BJ (cell line): ENCODE measurements at regions not wholly inside any gene's neighbourhood (a gene's known extent, or its start where the extent isn't known, plus 50 kb on each side); places are given as distances from the start of the nearest gene placed in this dataset.

Experiments
- CTCF ChIA-PET: fragments of 350-600 bp; formaldehyde crosslinking; extraction: SDS; loops from one replicate; lab custom pipeline; 2021; ENCODE audit warnings: antibody characterized with exemption, inconsistent platforms; lab: Yijun Ruan, JAX
- POLR2A ChIA-PET: fragments of 300-600 bp; sonication (Branson Sonifier 250); formaldehyde crosslinking; extraction: SDS; loops from one replicate; lab custom pipeline; 2021; ENCODE audit warnings: antibody characterized with exemption; lab: Charles Lee
- DNase-seq: peaks from one replicate; pipeline ENCODE4 v3.0.0-alpha.2; 2011; ENCODE audit warnings: low read depth
- H3K27me3 ChIP-seq: 2 replicates; pipeline ENCODE4 v1.6.0; 2011; ENCODE audit warnings: low read length; ENCODE audit not compliant: control insufficient read depth, insufficient read depth
- H3K36me3 ChIP-seq: 2 replicates; pipeline ENCODE4 v1.5.1; 2011; ENCODE audit warnings: low read length; ENCODE audit not compliant: control insufficient read depth, insufficient read depth
- H3K4me3 ChIP-seq: 2 replicates; pipeline ENCODE4 v1.5.1; 2011; ENCODE audit warnings: low read depth, mild to moderate bottlenecking, control low read depth, low read length
- TF ChIP-seq, protein P1 (sequence below): IDR thresholded peaks from 2 replicates; pipeline ENCODE4 v1.5.1; 2011; ENCODE audit warnings: low read depth, mild to moderate bottlenecking, control low read depth, inconsistent platforms, low read length, moderate library complexity; ENCODE audit not compliant: insufficient read depth

- no peak for DNase-seq
- ChIA-PET POLR2A (no interaction called here), CTCF (no interaction called here)
Observed at GRCh38 chr4:179328627-179329026, 1886.4 kb upstream of the AGA start.

DNA sequence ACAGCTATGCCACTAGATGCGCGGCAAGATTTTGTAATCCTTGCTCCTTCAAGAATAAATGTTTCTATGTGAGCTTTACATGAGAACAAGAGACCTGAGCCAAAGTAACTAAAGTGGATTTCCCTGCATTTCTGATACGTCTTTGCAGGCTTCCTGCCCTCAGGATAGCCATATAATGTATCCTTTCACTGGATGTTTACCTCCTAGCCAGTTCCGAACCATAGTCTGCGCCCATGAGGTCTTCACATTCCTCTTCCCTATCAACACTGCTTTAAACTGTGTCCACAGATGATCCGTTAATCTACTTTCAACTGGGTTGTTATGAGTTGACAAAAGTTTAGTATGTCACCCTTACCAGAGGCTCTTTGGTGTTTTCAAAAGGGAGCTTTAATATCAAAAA is 1889.1 kb upstream of the AGA start:
- ChIA-PET POLR2A (no interaction called here), CTCF (no interaction called here)
- Histone ChIP-seq H3K4me3 (no peak overlapping the region), H3K36me3 (no peaks in the 10 kb centered on the region), H3K27me3 (no peaks in the 10 kb centered on the region)
- DNase-seq: no peak
- TF ChIP-seq, protein P1, sequence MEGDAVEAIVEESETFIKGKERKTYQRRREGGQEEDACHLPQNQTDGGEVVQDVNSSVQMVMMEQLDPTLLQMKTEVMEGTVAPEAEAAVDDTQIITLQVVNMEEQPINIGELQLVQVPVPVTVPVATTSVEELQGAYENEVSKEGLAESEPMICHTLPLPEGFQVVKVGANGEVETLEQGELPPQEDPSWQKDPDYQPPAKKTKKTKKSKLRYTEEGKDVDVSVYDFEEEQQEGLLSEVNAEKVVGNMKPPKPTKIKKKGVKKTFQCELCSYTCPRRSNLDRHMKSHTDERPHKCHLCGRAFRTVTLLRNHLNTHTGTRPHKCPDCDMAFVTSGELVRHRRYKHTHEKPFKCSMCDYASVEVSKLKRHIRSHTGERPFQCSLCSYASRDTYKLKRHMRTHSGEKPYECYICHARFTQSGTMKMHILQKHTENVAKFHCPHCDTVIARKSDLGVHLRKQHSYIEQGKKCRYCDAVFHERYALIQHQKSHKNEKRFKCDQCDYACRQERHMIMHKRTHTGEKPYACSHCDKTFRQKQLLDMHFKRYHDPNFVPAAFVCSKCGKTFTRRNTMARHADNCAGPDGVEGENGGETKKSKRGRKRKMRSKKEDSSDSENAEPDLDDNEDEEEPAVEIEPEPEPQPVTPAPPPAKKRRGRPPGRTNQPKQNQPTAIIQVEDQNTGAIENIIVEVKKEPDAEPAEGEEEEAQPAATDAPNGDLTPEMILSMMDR: no peak

More at GRCh38 chr4:179328627-179329026, 1886.4 kb upstream of the AGA start:
- Histone ChIP-seq H3K4me3 (no peak overlapping the region), H3K27me3 (no peaks in the 10 kb centered on the region), H3K36me3 (no peaks in the 10 kb centered on the region)
- TF ChIP-seq, protein P1: no peak

DNA sequence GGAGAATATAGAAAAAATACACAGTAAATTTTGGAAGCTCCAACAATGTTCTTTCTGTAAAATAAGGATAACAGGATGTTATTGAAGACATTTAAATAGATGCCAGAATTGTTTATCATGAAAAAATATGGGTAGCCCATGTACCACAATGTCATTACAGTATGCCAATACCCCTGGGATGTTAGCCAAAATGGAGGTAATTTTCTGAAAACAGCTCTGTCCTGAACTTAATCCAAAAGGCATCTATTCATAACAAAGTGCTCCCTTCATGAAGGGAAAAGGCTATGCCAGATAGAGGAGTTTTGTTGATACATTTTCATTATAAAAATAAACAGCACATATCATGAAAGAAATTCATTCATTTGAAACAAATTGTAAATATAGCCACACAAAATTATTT is 1902.6 kb upstream of the AGA start:
- no peak for DNase-seq
- ChIA-PET CTCF (no interaction called here), POLR2A (no interaction called here)
- H3K4me3 ChIP-seq: no peak overlapping the region
- H3K36me3 ChIP-seq: no peaks in the 10 kb centered on the region
- TF ChIP-seq, protein P1: no peak
- no peaks in the 10 kb centered on the region for H3K27me3 ChIP-seq

DNA sequence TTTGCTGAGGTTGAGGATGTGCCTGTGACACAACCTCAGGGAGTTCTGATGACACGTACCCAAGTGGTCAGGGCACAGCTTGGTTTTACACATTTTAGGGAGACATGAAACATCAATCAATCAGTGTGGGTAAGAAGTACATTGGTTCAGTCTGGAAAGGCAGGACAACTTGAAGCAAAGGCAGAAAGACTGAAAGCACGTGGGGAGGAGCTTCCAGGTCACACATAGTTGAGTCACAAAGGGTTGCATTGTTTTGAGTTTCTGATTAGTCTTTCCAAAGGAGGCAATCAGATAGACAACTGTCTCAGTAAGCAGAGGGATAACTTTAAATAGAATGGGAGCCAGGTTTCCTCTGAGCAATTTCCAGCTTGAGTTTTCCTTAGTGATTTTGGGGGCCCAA is 1910.0 kb upstream of the AGA start:
- CTCF ChIA-PET: no interaction called here
- POLR2A ChIA-PET: no interaction called here
- H3K27me3 ChIP-seq: no peaks in the 10 kb centered on the region
- no peak for DNase-seq
- H3K36me3 ChIP-seq: no peaks in the 10 kb centered on the region
- TF ChIP-seq, protein P1: no peak
- H3K4me3 ChIP-seq: no peak overlapping the region

GRCh38 chr4:179353786-179354185 is 1911.5 kb upstream of the AGA start:
- ChIA-PET CTCF (no interaction called here), POLR2A (no interaction called here)
- Histone ChIP-seq H3K27me3 (no peaks in the 10 kb centered on the region), H3K4me3 (no peak overlapping the region), H3K36me3 (no peaks in the 10 kb centered on the region)
- DNase-seq: no peak
- TF ChIP-seq, protein P1: no peak
